ENCODE measurements at regions not wholly inside any gene's neighbourhood (a gene's known extent, or its start where the extent isn't known, plus 50 kb on each side); places are given as distances from the start of the nearest gene placed in this dataset.
A peak's percentile ranks its signal among the peaks of the same experiment; 100 is the strongest.
"Not testable (repeated sequence)": the region's sequence is repeated elsewhere in the genome, so short reads cannot be mapped to it uniquely, and the experiment has no call there.

GRCh38 chr6:97456070-97456469 lies 173.1 kb upstream of the MMS22L start:
- DNase-seq (ENCODE audit: low read depth in 2 of 2): no peak

GRCh38 chr6:97459535-97459934 lies 176.5 kb upstream of the MMS22L start:
- DNase-seq (ENCODE audit: low read depth in 2 of 2): no peak

GRCh38 chr6:97459986-97460385 lies 177.0 kb upstream of the MMS22L start:
- no peak for DNase-seq (ENCODE audit: low read depth in 2 of 2)

- DNase-seq (ENCODE audit: low read depth in 2 of 2): no peak
Observed at GRCh38 chr6:97460394-97461080, 177.5 kb upstream of the MMS22L start.

- DNase-seq (ENCODE audit: low read depth in 2 of 2): no peak
Observed at GRCh38 chr6:97461218-97461617, 178.2 kb upstream of the MMS22L start.

- no peak for DNase-seq (ENCODE audit: low read depth in 2 of 2)
Observed at GRCh38 chr6:97462031-97462430, 179.0 kb upstream of the MMS22L start.

GRCh38 chr6:97462938-97463598 lies 180.1 kb upstream of the MMS22L start:
- no peak for DNase-seq (ENCODE audit: low read depth in 2 of 2)

- no peak for DNase-seq (ENCODE audit: low read depth in 2 of 2)
Observed at GRCh38 chr6:97465877-97466561, 183.0 kb upstream of the MMS22L start.

GRCh38 chr6:97468981-97469380 lies 186.0 kb upstream of the MMS22L start:
- no peak for DNase-seq (ENCODE audit: low read depth in 2 of 2)

- no peak for DNase-seq (ENCODE audit: low read depth in 2 of 2)
Observed at GRCh38 chr6:97469451-97469850, 186.4 kb upstream of the MMS22L start.

- no peak for DNase-seq (ENCODE audit: low read depth in 2 of 2)
Observed at GRCh38 chr6:97470322-97470721, 187.3 kb upstream of the MMS22L start.

- no peak for DNase-seq (ENCODE audit: low read depth in 2 of 2)
Observed at GRCh38 chr6:97473979-97474378, 191.0 kb upstream of the MMS22L start.

- DNase-seq (ENCODE audit: low read depth in 2 of 2): peak; percentile 30 to 49
Observed at GRCh38 chr6:97497713-97498331, 214.8 kb upstream of the MMS22L start.

GRCh38 chr6:97501853-97502252 lies 218.8 kb upstream of the MMS22L start:
- no peak for DNase-seq (ENCODE audit: low read depth in 2 of 2)

GRCh38 chr6:97508646-97509045 lies 225.6 kb upstream of the MMS22L start:
- DNase-seq (ENCODE audit: low read depth in 2 of 2): no peak

- not testable (repeated sequence) for DNase-seq (ENCODE audit: low read depth in 2 of 2)
Observed at GRCh38 chr6:97513260-97513659, 230.2 kb upstream of the MMS22L start.

- no peak for DNase-seq (ENCODE audit: low read depth in 2 of 2)
Observed at GRCh38 chr6:97524811-97525210, 241.8 kb upstream of the MMS22L start.

GRCh38 chr6:97535800-97536199 lies 252.8 kb upstream of the MMS22L start:
- no peak for DNase-seq (ENCODE audit: low read depth in 2 of 2)

- no peak for DNase-seq (ENCODE audit: low read depth in 2 of 2)
Observed at GRCh38 chr6:97548354-97548753, 265.3 kb upstream of the MMS22L start.

GRCh38 chr6:97557355-97557754 lies 274.3 kb upstream of the MMS22L start:
- DNase-seq (ENCODE audit: low read depth in 2 of 2): no peak

GRCh38 chr6:97563529-97563928 lies 280.5 kb upstream of the MMS22L start:
- no peak for DNase-seq (ENCODE audit: low read depth in 2 of 2)

- DNase-seq (ENCODE audit: low read depth in 2 of 2): no peak
Observed at GRCh38 chr6:97572943-97573342, 289.9 kb upstream of the MMS22L start.

GRCh38 chr6:97586344-97586743 lies 303.3 kb upstream of the MMS22L start:
- no peak for DNase-seq (ENCODE audit: low read depth in 2 of 2)
